ENCODE measurements at regions not wholly inside any gene's neighbourhood (a gene's known extent, or its start where the extent isn't known, plus 50 kb on each side); places are given as distances from the start of the nearest gene placed in this dataset.

GRCh38 chr20:4076671-4077070 is 61.3 kb upstream of the RNF24 start:
- TF ChIP-seq CTCF (conservative IDR thresholded peaks at IDR 0.05; ENCODE audit: low read depth, low read length), result no peak
- no peak for TF ChIP-seq POLR2A (IDR thresholded peaks at IDR 0.05; ENCODE audit: low read depth, low read length)
- no peak for TF ChIP-seq MAFK (IDR thresholded peaks at IDR 0.05; ENCODE audit: low read depth, low read length)
